HG03432 (cell line): ENCODE measurements at regions not wholly inside any gene's neighbourhood (a gene's known extent, or its start where the extent isn't known, plus 50 kb on each side); places are given as distances from the start of the nearest gene placed in this dataset.

Source experiments
- ATAC-seq: cut with Tn5 transposase; IDR thresholded peaks from one replicate; pipeline ENCODE4 v1.9.1; 2021; ENCODE audit warnings: mild to moderate bottlenecking, moderate library complexity; ENCODE audit not compliant: unreplicated experiment

DNA sequence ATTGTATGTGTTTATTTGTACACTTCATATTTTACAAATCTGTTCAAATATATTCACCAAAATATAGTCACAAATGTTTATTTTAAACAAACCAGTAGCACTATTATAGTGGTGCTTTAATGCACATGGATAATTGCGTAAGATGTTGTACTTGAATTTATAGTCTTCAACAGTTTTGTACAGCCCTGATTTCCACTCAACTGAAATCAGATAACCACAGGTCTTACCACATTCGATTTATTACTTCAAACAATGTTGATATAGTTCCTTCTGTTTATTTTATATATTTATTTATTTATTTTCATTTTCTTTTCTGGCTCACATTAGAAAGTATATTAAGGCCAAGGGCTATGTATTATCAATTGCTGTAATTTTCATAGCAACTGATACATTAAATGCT lies 99.4 kb upstream of the ZNF804A start:
- no peak for ATAC-seq

DNA sequence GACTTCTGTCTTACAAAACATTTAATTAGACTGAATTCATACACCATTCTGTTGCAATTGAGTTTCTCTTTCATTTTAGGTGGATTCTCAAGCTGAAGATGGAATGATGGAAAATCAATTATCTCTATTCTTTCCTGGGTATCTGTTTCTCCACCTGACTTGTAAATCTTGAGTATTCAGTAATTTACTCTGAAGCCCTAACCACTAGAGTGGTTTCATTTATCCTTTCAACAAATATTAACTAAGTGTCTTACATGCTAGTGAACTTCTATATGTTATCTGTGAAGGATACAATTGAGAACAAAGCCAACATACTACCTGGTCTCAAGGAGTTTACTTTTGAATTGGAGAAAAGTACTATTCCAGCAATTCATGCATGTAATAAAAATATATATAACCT lies 94.1 kb upstream of the ZNF804A start:
- no peak for ATAC-seq

DNA sequence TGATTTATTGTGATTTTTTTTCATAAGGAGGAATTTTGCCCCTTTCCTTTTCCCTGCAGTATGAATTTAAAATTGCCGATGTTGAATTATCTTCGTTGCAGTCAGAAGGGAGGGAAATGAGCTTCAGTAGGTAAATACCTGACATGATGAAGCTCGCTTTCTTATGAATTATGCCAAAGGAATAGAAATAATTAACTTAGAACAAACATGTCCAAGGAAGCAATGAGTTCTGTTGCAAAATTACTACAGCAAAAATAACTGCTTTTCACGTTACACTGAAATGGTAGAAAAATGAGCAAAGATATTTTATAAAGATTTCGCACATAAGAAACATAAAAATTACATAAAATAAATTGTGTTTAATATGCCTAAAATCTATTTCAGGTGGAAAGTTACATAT lies 91.1 kb upstream of the ZNF804A start:
- ATAC-seq = no peak

DNA sequence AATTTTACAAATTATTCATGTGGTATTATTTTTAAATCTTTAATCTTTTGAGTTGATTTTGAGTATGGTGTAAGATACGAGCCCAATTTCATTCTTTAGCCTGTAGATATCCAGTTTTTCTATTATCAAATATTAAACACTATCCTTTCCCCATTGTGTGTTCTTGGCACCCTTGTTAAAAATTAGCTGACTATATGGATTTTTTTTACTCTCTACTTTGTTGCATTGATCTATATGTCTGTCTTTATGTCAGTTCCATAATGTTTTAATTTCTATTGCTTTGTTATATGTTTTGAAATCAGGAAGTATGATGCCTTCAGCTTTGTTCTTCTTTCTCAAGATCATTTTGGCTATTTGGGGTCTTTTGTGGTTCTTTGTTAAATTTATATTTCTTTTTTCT lies 80.9 kb upstream of the ZNF804A start:
- ATAC-seq = no peak

GRCh38 chr2:184520441-184520840 lies 77.9 kb upstream of the ZNF804A start:
- no peak for ATAC-seq

DNA sequence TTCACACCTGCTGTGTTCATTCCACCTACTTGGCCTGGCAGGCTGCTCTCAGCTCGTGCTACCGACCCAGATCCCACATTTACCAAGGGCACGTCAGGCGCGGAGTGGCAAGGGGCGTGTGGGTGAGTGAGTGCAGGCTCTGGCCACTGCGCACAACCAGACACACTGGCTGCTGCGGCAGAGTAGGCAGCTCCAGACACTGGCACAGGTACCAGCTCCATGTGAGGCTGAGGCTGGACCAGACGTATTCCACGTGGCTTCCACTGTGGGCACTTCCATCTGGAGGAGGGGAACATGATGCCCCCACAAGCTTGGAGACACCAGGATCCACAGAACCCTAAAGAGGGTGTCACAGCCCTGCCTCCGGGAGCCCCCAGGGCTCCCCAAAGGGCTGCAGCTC lies 74.6 kb upstream of the ZNF804A start:
- ATAC-seq = no peak

DNA sequence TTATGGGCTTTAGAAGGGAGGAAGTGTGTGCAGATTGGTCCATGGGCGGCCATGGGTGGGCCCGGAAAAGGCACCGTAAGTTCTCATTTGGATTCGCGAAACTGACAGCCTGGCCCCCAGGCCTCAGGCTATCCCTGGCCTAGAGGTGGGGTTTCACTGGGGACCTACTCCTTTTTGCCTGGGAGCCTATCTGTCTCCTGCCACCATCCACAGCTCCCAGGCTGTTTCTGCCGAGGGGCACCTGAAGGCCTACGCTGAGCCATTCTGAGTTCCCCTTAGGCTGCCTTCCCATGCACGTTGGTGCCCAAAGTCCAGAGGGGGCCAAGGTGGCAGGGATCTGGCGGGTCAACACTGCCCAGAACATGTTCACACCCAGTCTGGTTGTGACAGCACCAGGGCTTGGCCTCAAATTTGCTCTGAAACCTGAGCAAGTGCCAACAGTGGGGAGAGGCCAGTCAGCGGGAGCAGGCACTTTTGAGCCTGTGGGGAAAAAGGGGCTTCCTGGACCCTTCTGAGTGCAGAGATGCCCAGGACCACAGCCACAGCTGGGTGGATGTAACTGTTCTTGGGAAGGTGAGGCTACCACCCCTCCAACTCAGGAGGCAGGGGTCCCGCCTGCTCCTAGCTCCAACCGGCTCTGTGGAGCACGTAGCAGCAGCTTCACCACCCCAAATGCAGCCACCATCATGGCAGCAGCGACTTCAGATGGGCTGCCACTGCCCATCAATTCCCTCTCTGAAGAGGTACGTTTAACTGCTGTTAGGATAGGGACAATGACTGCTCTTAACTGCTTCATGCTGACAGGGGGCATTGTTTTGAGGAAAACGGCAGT lies 73.6 kb upstream of the ZNF804A start:
- ATAC-seq = no peak

GRCh38 chr2:184527058-184527457 lies 71.3 kb upstream of the ZNF804A start:
- no peak for ATAC-seq

DNA sequence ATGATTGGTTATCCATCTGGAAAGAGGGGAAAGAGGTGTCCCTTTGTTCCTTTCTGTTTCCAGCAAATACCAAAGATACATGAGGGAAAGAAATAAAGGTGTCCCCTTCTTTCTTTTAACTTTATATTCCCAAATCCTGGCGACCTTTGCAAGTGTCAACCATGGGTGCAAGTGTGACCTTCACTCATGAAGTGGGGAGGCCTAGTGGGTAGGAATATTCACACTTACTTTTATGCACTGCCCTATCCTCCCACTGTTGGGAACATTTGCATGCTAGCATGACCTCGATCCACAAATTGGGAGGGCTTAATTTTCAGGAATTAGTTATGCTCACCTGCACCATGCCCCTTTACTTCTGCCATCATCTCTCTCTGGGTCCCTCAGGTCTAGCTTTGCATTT lies 70.2 kb upstream of the ZNF804A start:
- ATAC-seq = no peak

DNA sequence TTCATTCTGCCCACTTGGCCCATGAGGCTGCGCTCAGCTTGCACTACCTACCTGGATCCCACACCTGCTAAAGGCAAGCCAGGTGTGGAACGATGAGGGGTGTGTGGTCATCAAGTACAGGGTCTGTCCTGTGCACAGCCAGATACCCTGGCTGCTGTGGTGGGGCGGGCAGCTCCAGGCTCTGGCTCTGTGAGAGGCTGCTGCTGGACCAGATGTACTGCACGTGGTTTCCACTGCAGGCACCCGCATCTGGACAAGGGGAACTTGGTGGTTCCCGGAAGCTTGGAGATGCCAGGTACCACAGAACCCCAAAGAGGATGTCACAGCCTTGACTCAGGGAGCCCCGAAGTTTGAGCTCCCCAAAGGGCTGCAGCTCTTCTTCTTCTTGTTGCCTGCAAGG lies 68.1 kb upstream of the ZNF804A start:
- ATAC-seq = no peak

GRCh38 chr2:184530959-184531358 lies 67.4 kb upstream of the ZNF804A start:
- no peak for ATAC-seq

DNA sequence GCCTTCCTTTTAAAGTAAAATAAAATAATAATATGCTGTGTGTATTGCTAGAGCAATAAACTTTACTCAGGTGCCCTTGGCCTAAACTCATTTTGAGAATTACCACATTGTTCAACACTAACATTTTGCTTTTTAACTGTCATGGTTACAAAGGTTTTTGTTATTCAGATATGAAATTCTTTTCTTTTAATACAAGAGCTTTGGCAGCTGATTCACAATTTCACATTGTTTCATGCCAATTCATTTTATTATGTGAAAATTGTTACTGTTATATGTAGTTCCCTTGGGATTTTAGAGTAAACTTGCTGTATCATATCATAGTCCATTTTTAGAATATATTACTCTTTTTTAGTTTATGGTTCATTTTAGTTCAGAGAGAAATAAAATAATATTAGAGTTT lies 65.8 kb upstream of the ZNF804A start:
- ATAC-seq = no peak

- ATAC-seq = no peak
These were observed 63.3 kb upstream of the ZNF804A start for GRCh38 chr2:184534986-184535385.

DNA sequence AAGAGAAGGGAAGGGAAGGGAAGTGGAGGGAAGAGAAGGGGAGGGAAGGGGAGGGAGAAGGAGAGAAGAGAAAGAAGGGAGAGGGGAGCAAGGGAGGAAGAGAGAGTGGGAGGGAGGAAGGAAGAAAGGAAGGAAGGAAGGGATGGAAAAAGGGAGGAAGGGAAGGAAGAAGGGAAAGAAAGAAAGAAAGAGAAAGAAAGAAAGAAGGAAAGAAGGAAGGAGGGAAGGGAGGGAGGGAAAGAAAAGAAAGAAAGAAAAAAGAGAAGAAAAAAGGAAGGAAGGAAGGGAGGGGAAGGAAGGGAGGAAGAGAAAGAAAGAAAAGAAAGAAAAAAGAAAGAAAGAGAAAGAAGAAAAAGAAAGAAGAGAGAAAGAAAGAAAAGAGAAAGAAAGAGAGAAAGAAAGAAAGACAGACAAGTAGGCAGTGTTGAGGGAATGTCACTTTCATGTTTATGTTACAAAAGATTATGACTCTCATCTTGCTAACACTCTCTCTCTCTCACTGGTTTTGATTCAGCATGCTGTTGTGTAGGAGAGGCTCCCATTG lies 58.0 kb upstream of the ZNF804A start:
- no peak for ATAC-seq

DNA sequence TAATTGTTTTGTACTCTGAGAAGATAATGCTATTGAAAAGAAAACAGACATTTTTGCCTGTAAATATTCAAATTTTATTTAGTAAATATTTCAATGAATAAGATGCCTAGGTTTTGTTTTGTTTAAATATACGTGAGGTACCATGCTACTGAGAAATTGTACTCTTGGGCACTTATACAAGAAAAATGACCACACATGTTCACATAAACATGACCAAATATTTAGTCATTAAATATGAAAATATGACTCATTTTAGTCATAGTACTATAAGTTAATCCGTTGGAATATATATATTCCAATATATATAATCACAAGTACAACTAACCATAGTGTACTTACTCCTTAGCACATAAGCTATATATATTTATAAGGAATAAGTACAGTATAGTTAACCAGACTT lies 56.7 kb upstream of the ZNF804A start:
- ATAC-seq = no peak

DNA sequence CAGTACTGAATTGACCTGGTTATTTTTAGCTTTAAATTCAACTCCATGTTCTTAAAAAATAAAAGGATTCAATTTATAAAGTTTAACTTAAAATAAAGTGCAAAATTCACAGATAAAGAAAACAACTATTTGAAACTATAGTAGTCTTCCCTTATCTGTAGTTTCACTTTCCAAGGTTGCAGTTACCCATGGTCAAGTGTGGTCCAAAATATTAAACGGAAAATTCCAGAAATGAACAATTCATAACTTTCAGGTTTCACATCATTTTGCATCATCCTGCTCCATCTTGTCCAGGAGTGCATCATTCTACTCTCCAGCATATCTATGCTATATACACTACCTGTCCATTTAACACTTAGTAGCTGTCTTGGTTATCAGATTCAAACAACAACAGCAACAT lies 54.5 kb upstream of the ZNF804A start:
- no peak for ATAC-seq
